ENCODE measurements at regions not wholly inside any gene's neighbourhood (a gene's known extent, or its start where the extent isn't known, plus 50 kb on each side); places are given as distances from the start of the nearest gene placed in this dataset.

DNA sequence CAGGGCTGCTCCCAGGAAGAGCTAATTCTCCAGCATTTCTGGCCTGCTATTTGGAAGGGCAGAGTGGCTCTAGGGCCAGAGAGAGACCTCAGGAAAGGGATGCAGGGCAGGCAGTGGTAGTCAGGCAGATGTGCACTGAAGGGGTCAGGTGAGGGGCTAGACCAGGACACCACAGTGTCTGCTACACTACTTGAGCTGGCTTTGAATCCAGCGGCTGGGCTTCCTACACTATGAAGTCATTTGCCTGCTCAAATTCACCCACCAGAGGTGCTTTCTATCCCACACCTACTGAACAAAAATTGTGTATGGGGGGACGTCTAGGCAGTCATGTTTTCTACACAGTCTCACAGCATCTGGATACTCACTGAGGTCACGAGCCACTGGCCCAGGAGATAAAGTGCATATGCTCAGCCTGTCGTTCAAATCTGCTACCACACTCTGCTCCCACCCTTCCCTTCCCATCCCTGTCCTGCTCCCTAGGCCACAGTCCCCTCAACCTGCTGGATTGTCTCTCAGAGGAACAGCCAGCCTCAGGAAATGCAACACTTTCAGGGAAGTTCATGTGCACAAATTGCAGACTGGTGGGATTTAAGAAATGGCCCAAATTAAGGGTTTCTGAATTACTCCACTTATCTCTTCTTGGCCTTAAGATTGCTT is 49.9 kb upstream of the SLC6A11 start:
- no peak for FAIRE-seq
- no peaks in the 10 kb centered on the region for H3K9me1 ChIP-seq (replicated peaks; ENCODE audit: control insufficient read depth, extremely low read depth, insufficient read depth, low read length)
- dilution Hi-C loops (cut with MboI; ENCODE audit: extremely low pct_ligation_motif_present, low sequenced_read_pairs): no loop called here
- no peak overlapping the region for H2AFZ ChIP-seq (ENCODE audit: low read depth, low read length)
- BruUV-seq (replicated peaks): no TSS peak
- H3K4me3 ChIP-seq (replicated peaks in 1 of 3; ENCODE audit: insufficient read depth in 1 of 3, low read depth in 1 of 3, low read length in 3 of 3): no peak overlapping the region
- no peaks in the 10 kb centered on the region for H3K9me3 ChIP-seq (replicated peaks; ENCODE audit: control insufficient read depth, insufficient read depth, low read length)
- H3K27ac ChIP-seq (ENCODE audit: insufficient read depth, low read depth, low read length): no peak overlapping the region
- no peak overlapping the region for H3K4me2 ChIP-seq (ENCODE audit: insufficient read depth, low read length)
- ChIA-PET CTCF (interaction anchor here (1.2 to 1.5 kb wide), 3 partner anchors 25 to 176 kb away, joined by 3 to 4 read pairs (median 4); no protein-coding TSS in a partner anchor), POLR2A (no interaction called here)
- no peak for DNase-seq (ENCODE audit: low read depth, low spot score)
- H3K9ac ChIP-seq (replicated peaks; ENCODE audit: extremely low read depth, insufficient read depth, low read length): no peak overlapping the region
- no peaks in the 10 kb centered on the region for H3K27me3 ChIP-seq (ENCODE audit: control insufficient read depth in 2 of 2, insufficient read depth in 2 of 2, low read length in 2 of 2)
- intact Hi-C loops (cut with micrococcal nuclease): no loop called here
- no peaks in the 10 kb centered on the region for H4K20me1 ChIP-seq (replicated peaks; ENCODE audit: control insufficient read depth, extremely low read depth, insufficient read depth, low read length)
- H3K79me2 ChIP-seq (ENCODE audit: control insufficient read depth, insufficient read depth, low read length): no peaks in the 10 kb centered on the region
- TF ChIP-seq GATA2 (IDR thresholded peaks at IDR 0.05; ENCODE audit: insufficient read depth, insufficient read length, low read depth, low read length): no peak
- no peak for TF ChIP-seq MYC (IDR thresholded peaks at IDR 0.05; ENCODE audit: low read depth, low read length)
- TF ChIP-seq FOS (IDR thresholded peaks at IDR 0.05; ENCODE audit: borderline replicate concordance, insufficient read depth, low read length): no peak
- TF ChIP-seq, protein P1, sequence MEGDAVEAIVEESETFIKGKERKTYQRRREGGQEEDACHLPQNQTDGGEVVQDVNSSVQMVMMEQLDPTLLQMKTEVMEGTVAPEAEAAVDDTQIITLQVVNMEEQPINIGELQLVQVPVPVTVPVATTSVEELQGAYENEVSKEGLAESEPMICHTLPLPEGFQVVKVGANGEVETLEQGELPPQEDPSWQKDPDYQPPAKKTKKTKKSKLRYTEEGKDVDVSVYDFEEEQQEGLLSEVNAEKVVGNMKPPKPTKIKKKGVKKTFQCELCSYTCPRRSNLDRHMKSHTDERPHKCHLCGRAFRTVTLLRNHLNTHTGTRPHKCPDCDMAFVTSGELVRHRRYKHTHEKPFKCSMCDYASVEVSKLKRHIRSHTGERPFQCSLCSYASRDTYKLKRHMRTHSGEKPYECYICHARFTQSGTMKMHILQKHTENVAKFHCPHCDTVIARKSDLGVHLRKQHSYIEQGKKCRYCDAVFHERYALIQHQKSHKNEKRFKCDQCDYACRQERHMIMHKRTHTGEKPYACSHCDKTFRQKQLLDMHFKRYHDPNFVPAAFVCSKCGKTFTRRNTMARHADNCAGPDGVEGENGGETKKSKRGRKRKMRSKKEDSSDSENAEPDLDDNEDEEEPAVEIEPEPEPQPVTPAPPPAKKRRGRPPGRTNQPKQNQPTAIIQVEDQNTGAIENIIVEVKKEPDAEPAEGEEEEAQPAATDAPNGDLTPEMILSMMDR (IDR thresholded peaks at IDR 0.05; ENCODE audit: extremely low read depth in 1 of 2, insufficient read depth in 1 of 2, low read depth in 1 of 2, low read length in 2 of 2): no peak
- TF ChIP-seq POLR2AphosphoS5 (IDR thresholded peaks at IDR 0.05; ENCODE audit: insufficient read depth, low read depth, low read length): no peak
- TF ChIP-seq POLR2A (IDR thresholded peaks at IDR 0.05; ENCODE audit: low read depth, low read length): no peak
- TF ChIP-seq JUN (IDR thresholded peaks at IDR 0.05; ENCODE audit: borderline replicate concordance, insufficient read depth, insufficient read length, low read depth): no peak
- TF ChIP-seq, protein P2, sequence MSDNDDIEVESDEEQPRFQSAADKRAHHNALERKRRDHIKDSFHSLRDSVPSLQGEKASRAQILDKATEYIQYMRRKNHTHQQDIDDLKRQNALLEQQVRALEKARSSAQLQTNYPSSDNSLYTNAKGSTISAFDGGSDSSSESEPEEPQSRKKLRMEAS (IDR thresholded peaks at IDR 0.05; ENCODE audit: insufficient read depth, insufficient read length): no peak
- TF ChIP-seq EZH2 (IDR thresholded peaks at IDR 0.05; ENCODE audit: borderline replicate concordance, low read depth, low read length, severe bottlenecking): no peak
- no peaks in the 10 kb centered on the region for H3K4me1 ChIP-seq (ENCODE audit: control insufficient read depth, extremely low read depth, insufficient read depth, low read length)
- H3K36me3 ChIP-seq (ENCODE audit: control insufficient read depth in 2 of 2, extremely low read depth in 1 of 2, insufficient read depth in 2 of 2, low read length in 2 of 2): no peaks in the 10 kb centered on the region
